ENCODE measurements at regions not wholly inside any gene's neighbourhood (a gene's known extent, or its start where the extent isn't known, plus 50 kb on each side); places are given as distances from the start of the nearest gene placed in this dataset.
"Not testable (repeated sequence)": the region's sequence is repeated elsewhere in the genome, so short reads cannot be mapped to it uniquely, and the experiment has no call there.

GRCh38 chr1:146415017-146415416 is 186.2 kb upstream of the NOTCH2NLA start:
- CTCF ChIA-PET = not testable (repeated sequence)

DNA sequence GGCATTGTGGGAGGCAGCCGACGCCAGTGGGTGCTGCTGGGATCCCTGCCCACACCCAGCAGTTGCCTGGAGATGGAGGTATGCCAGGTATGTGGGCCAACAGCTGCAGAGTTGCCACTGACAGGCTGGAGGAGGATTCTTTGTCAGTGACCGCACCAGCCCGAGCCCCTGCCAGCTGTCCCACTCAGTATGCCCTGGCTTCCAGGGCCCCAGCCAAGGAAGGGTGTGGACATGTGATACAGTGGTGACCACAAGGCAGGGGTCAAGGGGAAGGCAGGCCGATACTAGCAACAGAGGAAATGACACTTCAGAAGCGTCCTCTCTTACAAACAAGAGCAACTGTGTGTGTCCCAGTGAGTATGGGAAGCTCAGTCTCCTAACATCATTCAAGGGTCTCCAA is 185.1 kb upstream of the NOTCH2NLA start:
- DNase-seq; H3K9me3 ChIP-seq (ENCODE audit: control insufficient read depth in 2 of 3, low read length in 3 of 3); H3K27me3 Mint-ChIP-seq; POLR2A ChIA-PET; ATAC-seq; intact Hi-C loops (cut with micrococcal nuclease); H3K9me3 Mint-ChIP-seq; H3K36me3 Mint-ChIP-seq; CTCF ChIA-PET; H3K4me1 ChIP-seq (ENCODE audit: control insufficient read depth in 2 of 2, insufficient read depth in 2 of 2, low read length in 2 of 2); H3K27me3 ChIP-seq (ENCODE audit: control insufficient read depth in 2 of 2, insufficient read depth in 2 of 2, low read length in 2 of 2); H3K36me3 ChIP-seq (ENCODE audit: control insufficient read depth in 2 of 3, insufficient read depth in 3 of 3, low read length in 3 of 3); H3K4me3 ChIP-seq (ENCODE audit: low read length): not testable (repeated sequence)
- peak overlapping the region in 6 of 9 donors; percentile 73 to 93 (median 84) for H3K27ac Mint-ChIP-seq
- H3K4me1 Mint-ChIP-seq = peaks cover 0 to 22% (median 17%) of the 10 kb centered on the region in 7 donors
- peak overlapping the region in 9 of 10 donors; percentile 38 to 81 (median 54) for H3K4me3 Mint-ChIP-seq
- peak overlapping the region; percentile 64 for H3K27ac ChIP-seq (ENCODE audit: low read depth, low read length)

More at GRCh38 chr1:146415017-146415416, 186.2 kb upstream of the NOTCH2NLA start:
- POLR2A ChIA-PET; H3K27me3 Mint-ChIP-seq; H3K9me3 ChIP-seq (ENCODE audit: control insufficient read depth in 2 of 3, low read length in 3 of 3); H3K4me1 ChIP-seq (ENCODE audit: control insufficient read depth in 2 of 2, insufficient read depth in 2 of 2, low read length in 2 of 2); H3K36me3 Mint-ChIP-seq; DNase-seq; H3K4me3 ChIP-seq (ENCODE audit: low read length); H3K9me3 Mint-ChIP-seq; H3K36me3 ChIP-seq (ENCODE audit: control insufficient read depth in 2 of 3, insufficient read depth in 3 of 3, low read length in 3 of 3); H3K27me3 ChIP-seq (ENCODE audit: control insufficient read depth in 2 of 2, insufficient read depth in 2 of 2, low read length in 2 of 2); intact Hi-C loops (cut with micrococcal nuclease); ATAC-seq: not testable (repeated sequence)
- peak overlapping the region; percentile 68 to 97 (median 94) for H3K27ac Mint-ChIP-seq
- peak overlapping the region; percentile 30 to 80 (median 69) for H3K4me3 Mint-ChIP-seq
- peaks cover 0 to 18% (median 14%) of the 10 kb centered on the region in 7 donors for H3K4me1 Mint-ChIP-seq
- H3K27ac ChIP-seq (ENCODE audit: low read depth, low read length) = peak overlapping the region; percentile 41

DNA sequence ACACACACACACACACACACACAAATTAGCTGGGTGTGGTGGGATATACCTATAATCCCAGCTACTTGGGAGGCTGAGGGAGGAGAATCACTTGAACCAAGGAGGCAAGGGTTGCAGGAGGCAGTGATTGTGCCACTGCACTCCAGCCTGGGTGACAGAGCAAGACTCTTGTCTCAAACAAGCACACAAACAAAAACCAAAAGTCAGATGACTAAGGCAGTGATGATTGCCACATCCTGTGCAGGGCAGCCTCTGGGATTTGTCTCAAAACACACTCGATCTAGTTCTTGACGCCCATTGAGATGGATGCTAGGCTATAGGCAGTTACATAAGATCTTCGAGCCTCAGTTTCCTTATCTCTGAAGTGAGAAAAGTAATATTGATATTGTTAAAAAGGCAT is 183.1 kb upstream of the NOTCH2NLA start:
- CTCF ChIA-PET; POLR2A ChIA-PET; H3K36me3 Mint-ChIP-seq; H3K27me3 ChIP-seq (ENCODE audit: control insufficient read depth in 2 of 2, insufficient read depth in 2 of 2, low read length in 2 of 2); H3K4me3 ChIP-seq (ENCODE audit: low read length); intact Hi-C loops (cut with micrococcal nuclease); H3K9me3 ChIP-seq (ENCODE audit: control insufficient read depth in 2 of 3, low read length in 3 of 3); H3K9me3 Mint-ChIP-seq; H3K36me3 ChIP-seq (ENCODE audit: control insufficient read depth in 2 of 3, insufficient read depth in 3 of 3, low read length in 3 of 3); H3K27me3 Mint-ChIP-seq; H3K4me1 ChIP-seq (ENCODE audit: control insufficient read depth in 2 of 2, insufficient read depth in 2 of 2, low read length in 2 of 2): not testable (repeated sequence)
- peak in 8 of 9 donors; percentile 47 to 80 (median 72) for DNase-seq
- H3K27ac ChIP-seq (ENCODE audit: low read depth, low read length) = peak overlapping the region; percentile 29
- peak overlapping the region; percentile 53 to 90 (median 78) for H3K4me3 Mint-ChIP-seq
- H3K4me1 Mint-ChIP-seq = peaks cover 0 to 22% (median 17%) of the 10 kb centered on the region in 7 donors
- ATAC-seq = peak; percentile 73
- H3K27ac Mint-ChIP-seq = peak overlapping the region; percentile 69 to 99 (median 97)

GRCh38 chr1:146409817-146410441 is 181.1 kb upstream of the NOTCH2NLA start:
- H3K9me3 Mint-ChIP-seq; H3K27me3 Mint-ChIP-seq; H3K9me3 ChIP-seq (ENCODE audit: control insufficient read depth in 2 of 3, low read length in 3 of 3); H3K36me3 ChIP-seq (ENCODE audit: control insufficient read depth in 2 of 3, insufficient read depth in 3 of 3, low read length in 3 of 3); POLR2A ChIA-PET; H3K4me3 ChIP-seq (ENCODE audit: low read length); H3K27me3 ChIP-seq (ENCODE audit: control insufficient read depth in 2 of 2, insufficient read depth in 2 of 2, low read length in 2 of 2); CTCF ChIA-PET; intact Hi-C loops (cut with micrococcal nuclease); H3K36me3 Mint-ChIP-seq; H3K4me1 ChIP-seq (ENCODE audit: control insufficient read depth in 2 of 2, insufficient read depth in 2 of 2, low read length in 2 of 2): not testable (repeated sequence)
- peak overlapping the region; percentile 60 for H3K27ac ChIP-seq (ENCODE audit: low read depth, low read length)
- peak overlapping the region; percentile 91 to 96 (median 94) for H3K27ac Mint-ChIP-seq
- H3K4me1 Mint-ChIP-seq = peaks cover 0 to 15% (median 13%) of the 10 kb centered on the region in 7 donors
- H3K4me3 Mint-ChIP-seq = peak overlapping the region; percentile 26 to 85 (median 74)
- DNase-seq (peak in 4 of 9 donors; percentile 25 to 53 (median 46)), ATAC-seq (peak; percentile 86)

- H3K4me3 Mint-ChIP-seq = peak overlapping the region in 4 of 10 donors; percentile 14 to 79 (median 48)
- intact Hi-C loops (cut with micrococcal nuclease) = not testable (repeated sequence)
- H3K27ac ChIP-seq (ENCODE audit: low read depth, low read length) = peak overlapping the region; percentile 21
Measured at GRCh38 chr1:146409116-146409801, 180.4 kb upstream of the NOTCH2NLA start.

GRCh38 chr1:146401281-146401825 is 172.5 kb upstream of the NOTCH2NLA start:
- DNase-seq (peak in 5 of 9 donors; percentile 31 to 52 (median 44)), ATAC-seq (peak; percentile 77)
- H3K27me3 ChIP-seq (ENCODE audit: control insufficient read depth in 2 of 2, insufficient read depth in 2 of 2, low read length in 2 of 2); POLR2A ChIA-PET; H3K36me3 ChIP-seq (ENCODE audit: control insufficient read depth in 2 of 3, insufficient read depth in 3 of 3, low read length in 3 of 3); CTCF ChIA-PET; H3K4me3 ChIP-seq (ENCODE audit: low read length); H3K9me3 ChIP-seq (ENCODE audit: control insufficient read depth in 2 of 3, low read length in 3 of 3); H3K9me3 Mint-ChIP-seq; H3K27me3 Mint-ChIP-seq; H3K36me3 Mint-ChIP-seq; intact Hi-C loops (cut with micrococcal nuclease): not testable (repeated sequence)
- Histone ChIP-seq H3K4me1 (ENCODE audit: control insufficient read depth in 2 of 2, insufficient read depth in 2 of 2, low read length in 2 of 2) (peaks cover 16 to 22% of the 10 kb centered on the region in 2 donors), H3K27ac (ENCODE audit: low read depth, low read length) (peak overlapping the region; percentile 46)
- Mint-ChIP-seq H3K4me1 (peaks cover 17 to 36% (median 28%) of the 10 kb centered on the region in 7 donors), H3K27ac (peak overlapping the region; percentile 81 to 97 (median 91)), H3K4me3 (peak overlapping the region; percentile 41 to 78 (median 65))

More at GRCh38 chr1:146409116-146409801, 180.4 kb upstream of the NOTCH2NLA start:
- Mint-ChIP-seq H3K27ac (peak overlapping the region in 6 of 9 donors; percentile 91 to 96 (median 94)), H3K4me1 (peaks cover 0 to 15% (median 13%) of the 10 kb centered on the region in 7 donors)
- H3K27me3 ChIP-seq (ENCODE audit: control insufficient read depth in 2 of 2, insufficient read depth in 2 of 2, low read length in 2 of 2); H3K4me1 ChIP-seq (ENCODE audit: control insufficient read depth in 2 of 2, insufficient read depth in 2 of 2, low read length in 2 of 2); H3K36me3 ChIP-seq (ENCODE audit: control insufficient read depth in 2 of 3, insufficient read depth in 3 of 3, low read length in 3 of 3); H3K4me3 ChIP-seq (ENCODE audit: low read length); H3K9me3 ChIP-seq (ENCODE audit: control insufficient read depth in 2 of 3, low read length in 3 of 3); H3K27me3 Mint-ChIP-seq; CTCF ChIA-PET; H3K36me3 Mint-ChIP-seq; H3K9me3 Mint-ChIP-seq; POLR2A ChIA-PET: not testable (repeated sequence)
- peak in 3 of 9 donors; percentile 22 to 33 (median 32) for DNase-seq
- ATAC-seq = peak; percentile 83
